ENCODE measurements at regions not wholly inside any gene's neighbourhood (a gene's known extent, or its start where the extent isn't known, plus 50 kb on each side); places are given as distances from the start of the nearest gene placed in this dataset.

DNA sequence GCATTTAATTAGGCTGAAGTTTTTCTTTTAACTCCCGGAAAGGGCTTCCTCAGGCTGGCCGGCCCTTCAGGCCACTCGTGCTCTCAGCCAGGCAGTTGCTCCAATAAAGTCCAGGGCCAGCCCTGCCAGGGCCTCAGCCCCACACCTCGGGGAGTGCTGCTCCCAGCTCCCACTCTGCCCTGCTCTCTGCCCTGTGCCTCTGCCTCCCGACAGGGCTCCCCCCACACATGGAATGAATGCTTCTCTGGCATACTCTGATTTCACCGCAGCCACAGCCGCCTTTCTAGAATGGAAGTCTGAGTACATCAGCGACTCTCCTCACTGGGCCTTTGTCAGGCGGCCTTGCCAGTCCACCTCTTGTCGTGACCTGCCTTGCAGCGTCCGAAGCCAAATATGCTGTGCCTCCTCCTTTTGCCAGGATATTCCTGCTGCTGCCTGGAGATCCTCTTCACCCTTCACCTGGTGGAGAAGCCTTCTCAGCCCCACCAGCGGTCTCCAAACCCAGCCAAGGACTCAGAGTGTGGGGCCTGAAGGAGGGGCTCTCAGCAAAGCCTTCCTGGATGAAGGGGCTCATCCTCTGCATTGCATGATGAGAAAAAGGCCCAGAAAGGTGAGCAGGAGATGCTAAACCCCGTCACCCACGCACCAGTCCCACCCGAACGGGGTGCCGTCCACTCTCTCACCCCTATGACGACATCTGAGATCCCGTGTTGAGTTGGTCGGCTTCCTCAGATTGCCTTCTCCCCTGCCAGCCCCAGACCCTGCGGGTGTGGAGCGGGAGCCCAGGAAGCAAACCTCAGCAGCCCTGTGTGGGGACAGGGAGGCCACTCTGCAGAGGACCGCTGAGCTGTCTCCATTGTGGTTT lies 472.7 kb upstream of the HS6ST1 start:
- no peak for DNase-seq (ENCODE audit: low read depth)

DNA sequence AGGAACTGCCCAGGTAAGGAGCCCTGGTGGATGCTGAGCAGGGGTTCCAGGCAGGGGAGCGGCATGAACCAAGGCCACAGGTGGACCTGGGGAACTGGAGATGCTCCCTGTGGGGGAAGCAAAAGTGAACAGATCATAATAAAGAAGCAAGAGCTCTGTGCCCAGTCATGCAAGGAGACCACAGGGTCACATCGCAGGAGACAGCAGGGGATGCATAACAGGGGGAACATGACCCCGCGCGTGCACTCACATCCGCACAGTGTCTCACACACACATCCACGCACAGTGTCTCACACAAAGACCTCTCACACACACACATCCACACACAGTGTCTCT lies 473.3 kb upstream of the HS6ST1 start:
- DNase-seq (ENCODE audit: low read depth) = no peak

DNA sequence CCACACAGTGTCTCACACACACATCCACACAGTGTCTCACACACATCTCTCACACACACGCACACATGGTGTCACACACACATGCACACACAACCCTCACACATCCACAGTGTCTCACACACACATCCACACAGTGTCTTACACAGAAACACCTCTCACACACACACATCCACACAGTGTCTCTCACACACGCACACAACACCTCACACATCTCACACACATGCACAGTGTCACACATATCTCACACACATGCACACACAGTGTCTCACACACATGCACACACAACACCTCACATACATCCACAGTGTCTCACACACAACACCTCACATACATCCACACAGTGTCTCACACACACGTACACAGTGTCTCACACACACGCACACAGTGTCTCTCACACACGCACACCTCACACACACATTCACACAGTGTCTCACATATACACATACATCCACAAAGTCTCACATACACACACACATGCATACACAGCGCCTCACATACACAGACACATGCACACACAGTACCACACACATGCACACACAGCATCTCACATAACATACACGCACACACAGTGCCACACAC lies 473.9 kb upstream of the HS6ST1 start:
- no peak for DNase-seq (ENCODE audit: low read depth)

DNA sequence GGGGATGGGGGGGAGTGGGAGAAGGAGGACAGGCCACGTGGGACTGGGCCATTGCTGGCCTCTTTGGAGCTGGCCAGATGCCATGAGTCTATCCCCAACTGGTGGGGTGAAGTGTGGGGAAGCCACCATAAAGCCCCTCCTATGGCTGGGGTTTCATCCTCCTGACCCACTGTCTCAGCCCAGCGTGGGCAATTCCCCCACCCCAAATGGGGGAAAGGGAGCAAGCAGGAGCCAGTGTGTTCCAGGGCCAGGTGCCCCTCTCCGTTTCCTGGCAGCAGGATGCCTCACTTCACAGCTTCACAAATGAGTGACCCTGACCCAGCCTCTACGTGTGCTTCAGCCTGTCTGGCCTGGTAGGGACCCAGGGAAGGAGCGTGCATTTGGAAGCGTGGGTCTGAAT lies 474.7 kb upstream of the HS6ST1 start:
- no peak for DNase-seq (ENCODE audit: low read depth)

DNA sequence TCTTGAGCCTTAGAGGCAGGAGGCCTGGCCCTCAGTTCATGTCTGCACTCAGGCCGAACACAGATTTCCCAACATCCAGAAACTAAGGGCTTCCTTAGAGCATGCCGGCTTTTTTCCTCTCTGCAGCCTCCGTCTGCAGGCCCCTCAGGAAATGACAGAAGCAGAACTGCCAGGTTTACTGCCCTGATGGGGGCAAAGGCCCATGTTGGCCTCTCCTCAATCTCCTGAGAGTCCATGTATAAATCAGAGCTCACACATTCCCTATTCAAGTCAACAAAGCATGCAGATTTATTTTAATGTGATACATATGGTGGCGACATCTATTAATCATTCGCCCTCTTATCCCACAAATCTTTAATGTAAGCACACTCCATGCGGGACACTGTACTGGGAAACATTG lies 475.6 kb upstream of the HS6ST1 start:
- DNase-seq (ENCODE audit: low read depth) = no peak

DNA sequence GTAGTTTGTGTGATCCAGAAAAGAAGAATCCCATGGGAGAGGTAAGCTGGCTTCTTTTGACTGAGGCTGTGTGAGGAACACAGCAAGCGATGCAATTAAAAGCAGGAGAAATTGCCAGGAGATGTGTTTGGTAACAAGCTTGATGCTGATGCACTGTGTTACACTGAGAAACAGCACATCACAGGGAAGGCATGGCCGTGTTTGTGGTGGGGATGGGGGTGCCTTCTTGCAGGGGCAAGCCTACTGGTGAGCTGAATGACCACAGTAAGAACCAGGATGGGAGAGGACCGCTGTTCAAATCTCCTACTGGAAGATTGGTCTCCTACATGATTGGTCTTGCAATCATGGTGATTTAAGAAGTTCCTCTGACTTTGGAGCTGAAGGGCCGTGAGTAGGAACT lies 477.7 kb upstream of the HS6ST1 start:
- DNase-seq (ENCODE audit: low read depth) = no peak

DNA sequence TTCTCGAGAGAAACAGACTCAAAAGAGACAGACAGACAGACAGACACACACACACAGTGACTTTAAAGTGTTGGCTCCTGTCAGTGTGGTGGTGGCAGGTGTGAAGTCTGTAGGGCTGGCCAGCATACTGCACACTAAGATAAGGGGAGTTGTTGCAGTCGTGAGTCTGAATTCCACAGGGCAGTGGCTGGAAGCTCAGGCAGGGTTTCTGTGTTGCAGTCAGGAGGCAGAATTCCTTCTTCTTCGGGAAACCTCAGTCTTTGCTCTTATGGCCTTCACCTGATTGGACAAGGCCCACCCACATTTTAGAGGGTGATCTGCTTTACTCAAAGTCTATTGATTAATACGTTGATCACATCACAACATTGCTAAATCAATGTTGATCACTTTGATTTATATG lies 478.4 kb upstream of the HS6ST1 start:
- no peak for DNase-seq (ENCODE audit: low read depth)

DNA sequence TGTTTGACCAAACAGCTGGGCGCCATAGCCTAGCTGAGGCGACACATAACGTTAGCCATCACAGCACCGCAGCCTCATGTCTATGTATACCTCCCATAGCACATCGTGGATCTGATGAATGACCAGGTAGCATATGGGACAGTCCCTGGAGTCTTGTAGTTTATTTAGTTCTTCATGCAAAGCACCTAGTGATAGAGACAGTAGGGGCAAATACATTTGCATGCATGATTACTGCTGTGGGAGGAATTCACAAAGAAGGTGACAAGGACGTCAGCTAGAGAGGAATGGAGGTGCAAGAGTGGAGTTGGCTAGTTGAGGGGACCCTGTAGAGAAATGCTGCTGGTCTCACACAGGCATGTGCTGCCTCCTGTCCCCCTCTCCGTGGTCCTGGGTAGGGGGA lies 478.9 kb upstream of the HS6ST1 start:
- DNase-seq (ENCODE audit: low read depth) = no peak

DNA sequence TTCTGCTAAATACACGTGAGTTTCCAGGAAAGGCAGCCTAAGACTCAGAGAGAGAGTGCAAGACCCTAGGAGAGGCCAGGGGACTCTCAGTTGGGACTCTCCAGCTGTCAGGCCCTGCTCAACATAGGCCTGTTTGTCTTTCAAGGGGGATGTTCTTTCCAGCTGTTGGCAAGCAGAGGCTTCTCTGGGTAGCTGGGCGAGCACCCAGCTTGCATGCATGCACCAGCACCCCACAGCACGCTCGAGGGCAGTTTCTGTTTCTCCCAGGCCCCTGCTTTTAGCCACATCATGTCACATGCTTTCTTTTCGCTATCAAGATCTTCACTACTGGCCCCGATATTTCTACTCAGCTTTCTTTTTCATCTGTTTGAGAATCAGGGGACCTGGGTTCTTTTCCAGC lies 479.3 kb upstream of the HS6ST1 start:
- DNase-seq (ENCODE audit: low read depth) = no peak

DNA sequence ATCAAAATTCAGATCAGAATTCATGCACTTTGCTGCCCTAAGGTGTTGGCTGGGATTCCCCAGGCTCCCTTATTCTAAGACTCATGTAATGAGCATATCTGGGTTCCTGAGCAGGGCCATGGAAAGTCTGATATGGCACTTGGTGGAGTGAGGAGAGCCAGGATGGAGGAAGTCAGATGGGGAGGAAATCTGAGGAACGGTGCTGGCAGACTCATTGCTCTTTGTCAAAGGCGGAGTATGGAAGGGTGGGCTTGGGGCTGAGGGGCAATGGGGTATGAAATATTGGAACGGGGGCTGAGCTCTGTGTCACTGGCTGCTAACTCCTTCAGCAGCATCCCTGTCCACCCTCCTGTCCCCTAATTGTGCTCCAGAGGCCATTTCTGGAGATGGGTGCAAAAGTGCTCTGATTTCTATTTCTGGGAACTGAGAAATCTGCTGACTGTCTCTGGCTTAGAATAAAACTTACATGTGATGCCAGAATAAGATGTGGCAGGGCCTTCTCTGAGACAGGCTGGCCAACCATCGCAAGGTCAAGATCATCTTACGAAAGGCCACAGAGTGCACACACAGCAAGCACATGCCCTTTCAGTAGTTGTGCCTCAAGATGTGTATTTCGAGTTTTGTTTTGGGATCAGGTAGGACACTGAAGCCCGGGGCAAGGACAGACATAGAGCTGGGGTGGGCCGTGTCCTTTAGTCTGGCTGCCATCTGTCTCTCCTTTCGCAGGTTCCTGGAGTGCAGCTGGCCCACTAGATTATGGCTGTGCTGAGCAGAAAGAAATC lies 480.0 kb upstream of the HS6ST1 start:
- DNase-seq (ENCODE audit: low read depth) = no peak

DNA sequence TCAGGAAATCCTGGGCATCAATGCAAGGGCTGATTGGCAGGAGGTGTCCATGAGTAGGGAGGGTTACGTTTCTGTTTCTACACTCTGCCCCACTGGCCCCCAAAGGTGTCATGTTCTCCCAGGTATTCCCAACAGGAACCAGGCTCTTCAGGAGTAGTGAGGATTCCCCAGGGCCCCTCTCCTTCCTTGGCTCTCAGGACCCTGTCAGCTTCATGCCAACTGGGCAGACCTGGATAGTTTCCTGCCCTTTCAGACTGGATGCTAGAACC lies 480.6 kb upstream of the HS6ST1 start:
- no peak for DNase-seq (ENCODE audit: low read depth)

DNA sequence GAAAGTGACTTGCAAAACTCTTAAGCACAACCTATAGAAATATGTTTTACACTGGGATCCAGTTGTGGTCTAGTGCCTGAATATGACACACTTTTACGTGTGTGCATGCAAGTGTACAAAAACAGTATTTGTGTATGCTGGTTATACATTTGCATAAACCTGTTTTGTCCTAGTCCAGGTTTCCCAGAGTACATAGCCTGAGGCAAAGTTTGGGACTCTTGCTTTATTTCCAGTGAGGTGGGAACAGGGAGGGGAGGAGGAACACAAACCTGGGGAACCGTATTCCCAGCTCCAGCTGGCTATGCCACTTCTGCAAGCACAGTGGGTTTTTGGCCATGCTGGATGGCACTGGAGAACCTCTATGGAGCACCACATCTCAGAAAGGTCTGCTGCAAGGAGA lies 481.1 kb upstream of the HS6ST1 start:
- DNase-seq (ENCODE audit: low read depth) = no peak

DNA sequence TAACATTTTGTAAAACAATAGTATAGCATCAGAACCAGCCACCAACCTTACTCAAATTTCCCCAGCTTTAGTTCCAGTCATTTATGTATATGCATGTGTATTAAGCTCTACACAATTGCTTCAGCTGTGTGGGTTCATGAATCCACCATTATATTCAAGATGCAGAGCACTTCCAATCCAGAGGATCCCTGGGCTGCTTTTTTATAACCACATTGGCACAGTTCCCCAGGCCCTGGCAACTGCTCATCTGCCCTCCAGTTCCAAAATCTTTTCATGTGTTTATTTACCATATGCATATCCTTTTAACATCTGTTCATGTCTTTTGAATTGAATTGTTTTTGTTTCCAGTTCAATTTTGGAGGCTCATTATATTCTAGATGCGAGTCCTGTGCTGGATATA lies 482.9 kb upstream of the HS6ST1 start:
- DNase-seq (ENCODE audit: low read depth) = no peak

DNA sequence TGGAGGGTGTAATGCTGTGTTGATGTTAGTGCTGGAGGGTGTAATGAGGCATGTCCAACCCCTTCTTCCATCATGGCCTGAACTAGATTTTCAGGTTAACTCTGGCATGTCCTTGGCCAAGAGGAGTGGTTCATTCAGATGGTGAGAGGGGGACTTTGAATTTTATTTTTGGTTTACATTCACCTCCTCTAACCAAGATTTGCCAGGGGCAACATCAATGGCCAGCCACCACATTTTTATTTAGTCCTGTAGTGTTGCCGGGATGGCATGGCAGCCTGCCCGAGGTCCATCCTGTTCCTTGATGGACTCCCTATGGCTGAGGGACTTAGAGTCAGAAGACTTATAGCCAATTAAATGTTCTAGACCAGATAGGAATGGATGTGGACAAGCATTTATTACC lies 484.6 kb upstream of the HS6ST1 start:
- no peak for DNase-seq (ENCODE audit: low read depth)

DNA sequence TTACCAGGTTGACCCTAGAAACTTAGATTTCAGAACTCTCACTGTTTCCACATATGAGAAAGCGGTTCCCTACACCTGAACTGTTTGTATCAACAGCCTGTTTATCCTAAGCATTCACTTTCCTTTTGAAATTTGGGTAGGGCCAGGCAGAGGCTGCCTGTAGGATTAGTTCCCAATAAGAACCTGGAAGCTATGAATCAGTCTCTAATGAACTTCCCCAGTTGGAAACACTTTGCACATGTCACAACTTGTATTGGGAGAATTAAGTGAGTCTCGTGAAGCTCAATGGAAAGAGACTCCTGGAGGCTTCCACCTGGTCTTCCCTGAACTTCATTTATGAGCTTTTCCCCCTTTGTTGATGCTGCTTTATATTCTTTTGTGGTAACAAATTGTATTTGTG lies 486.6 kb upstream of the HS6ST1 start:
- DNase-seq (ENCODE audit: low read depth) = no peak

DNA sequence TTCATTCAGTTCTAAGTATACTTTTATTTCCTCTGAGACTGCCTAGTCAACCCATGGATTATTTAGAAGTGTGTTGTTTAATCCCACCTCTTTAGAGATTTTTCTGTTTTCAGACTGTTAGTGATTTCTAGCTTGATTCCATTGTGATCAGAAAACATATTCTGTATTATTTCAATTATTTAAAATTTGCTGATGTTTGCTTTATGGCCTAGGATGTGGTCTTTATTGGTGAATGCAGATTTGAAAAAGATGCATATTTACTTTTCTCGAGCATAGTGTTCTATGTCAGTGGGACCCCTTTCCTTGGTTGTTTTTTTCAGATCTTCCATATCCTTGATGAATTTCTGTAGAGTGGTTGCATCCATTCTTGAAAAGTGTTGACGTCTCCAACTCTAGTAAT lies 487.2 kb upstream of the HS6ST1 start:
- no peak for DNase-seq (ENCODE audit: low read depth)

DNA sequence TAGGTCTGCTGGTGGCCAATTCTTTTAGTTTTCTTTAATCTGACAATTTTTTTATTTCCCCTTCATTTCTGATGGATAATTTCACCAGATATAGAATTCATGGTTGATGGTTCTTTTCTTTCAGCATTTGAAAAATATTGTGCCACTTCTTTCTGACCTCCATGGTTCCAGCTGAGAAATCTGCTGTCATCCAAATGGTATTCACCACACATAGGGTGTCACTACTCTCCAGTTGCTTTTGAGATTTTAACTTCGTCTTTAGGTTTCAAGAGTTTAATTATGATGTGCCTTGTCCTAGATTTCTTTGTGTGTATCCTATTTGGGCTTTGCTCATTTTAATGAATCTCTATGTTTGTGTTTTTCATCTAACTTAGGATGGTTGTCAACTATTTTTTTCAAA lies 488.6 kb upstream of the HS6ST1 start:
- no peak for DNase-seq (ENCODE audit: low read depth)

DNA sequence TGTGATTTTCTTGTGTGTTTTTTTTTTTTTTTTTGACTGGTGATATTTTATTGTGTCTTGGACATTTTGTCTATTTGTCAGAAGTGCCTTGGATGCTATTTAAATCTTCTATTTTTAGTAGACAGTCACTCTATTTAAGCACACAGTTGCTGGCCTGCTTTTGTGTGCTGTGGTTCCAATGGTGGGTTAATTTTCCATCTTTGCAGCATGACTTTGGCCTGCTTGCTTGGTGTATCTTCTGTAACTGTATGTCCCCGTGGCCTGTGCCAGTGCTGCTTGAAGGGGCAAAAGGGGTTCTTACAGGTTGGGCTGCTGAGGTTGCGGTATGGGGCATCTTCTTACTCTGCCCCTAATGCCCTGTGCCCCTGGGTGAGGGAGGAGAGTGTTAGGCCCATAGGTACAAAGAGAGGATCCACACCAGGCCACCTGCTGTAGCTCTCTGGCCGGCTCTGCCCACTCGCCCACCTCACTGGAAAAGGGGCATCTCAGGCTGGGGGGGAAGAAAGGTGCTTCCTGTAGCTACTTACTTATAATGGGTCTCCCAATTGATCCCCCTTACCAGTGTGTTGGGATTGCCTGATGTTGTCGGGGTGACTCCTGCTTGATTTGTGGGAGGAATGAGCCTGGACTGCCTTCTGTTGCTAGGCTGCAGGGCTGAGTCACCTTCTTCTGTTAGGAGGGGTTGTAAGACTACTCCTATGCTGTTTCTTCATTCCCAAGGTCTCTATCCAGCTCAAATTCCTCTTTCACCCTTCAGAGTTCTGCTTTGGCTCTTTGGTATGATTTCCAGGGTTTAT lies 490.0 kb upstream of the HS6ST1 start:
- no peak for DNase-seq (ENCODE audit: low read depth)

DNA sequence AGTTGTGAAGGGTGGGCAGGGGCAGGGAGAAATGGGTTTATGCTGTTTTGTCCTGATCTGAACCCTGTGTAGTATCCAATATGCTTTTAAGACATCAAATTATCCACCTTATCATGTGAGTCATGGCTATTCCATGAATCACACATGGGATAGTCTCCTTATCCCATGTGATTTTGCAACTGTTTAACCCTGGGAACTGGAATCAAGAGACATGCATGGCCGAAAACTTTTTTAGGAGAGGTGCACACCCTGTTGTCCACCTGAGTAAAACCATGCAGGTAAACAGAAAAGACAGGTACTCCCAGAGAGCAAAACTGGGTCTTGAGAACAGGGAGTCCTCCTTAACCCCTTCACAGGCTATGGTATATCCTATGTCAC lies 490.6 kb upstream of the HS6ST1 start:
- DNase-seq (ENCODE audit: low read depth) = no peak

DNA sequence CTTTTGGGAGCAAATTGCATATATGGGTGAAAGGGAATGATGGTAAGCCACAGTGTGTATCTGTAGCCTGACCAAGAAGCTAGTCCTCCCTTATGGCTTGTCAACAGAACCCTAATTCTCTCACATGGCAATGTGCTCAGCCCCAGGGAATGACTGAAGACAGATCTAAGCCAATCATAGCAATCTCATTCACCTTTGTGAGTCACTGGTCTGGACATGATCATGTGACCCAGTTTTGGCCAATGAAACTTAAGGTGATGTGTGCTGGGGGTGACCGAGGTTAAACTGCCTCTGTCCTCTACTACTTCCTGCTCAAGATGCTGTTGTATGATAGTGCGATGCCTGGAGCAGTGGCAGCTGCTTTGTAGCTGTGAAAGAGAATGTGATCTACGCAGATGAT lies 491.2 kb upstream of the HS6ST1 start:
- DNase-seq (ENCODE audit: low read depth) = no peak

DNA sequence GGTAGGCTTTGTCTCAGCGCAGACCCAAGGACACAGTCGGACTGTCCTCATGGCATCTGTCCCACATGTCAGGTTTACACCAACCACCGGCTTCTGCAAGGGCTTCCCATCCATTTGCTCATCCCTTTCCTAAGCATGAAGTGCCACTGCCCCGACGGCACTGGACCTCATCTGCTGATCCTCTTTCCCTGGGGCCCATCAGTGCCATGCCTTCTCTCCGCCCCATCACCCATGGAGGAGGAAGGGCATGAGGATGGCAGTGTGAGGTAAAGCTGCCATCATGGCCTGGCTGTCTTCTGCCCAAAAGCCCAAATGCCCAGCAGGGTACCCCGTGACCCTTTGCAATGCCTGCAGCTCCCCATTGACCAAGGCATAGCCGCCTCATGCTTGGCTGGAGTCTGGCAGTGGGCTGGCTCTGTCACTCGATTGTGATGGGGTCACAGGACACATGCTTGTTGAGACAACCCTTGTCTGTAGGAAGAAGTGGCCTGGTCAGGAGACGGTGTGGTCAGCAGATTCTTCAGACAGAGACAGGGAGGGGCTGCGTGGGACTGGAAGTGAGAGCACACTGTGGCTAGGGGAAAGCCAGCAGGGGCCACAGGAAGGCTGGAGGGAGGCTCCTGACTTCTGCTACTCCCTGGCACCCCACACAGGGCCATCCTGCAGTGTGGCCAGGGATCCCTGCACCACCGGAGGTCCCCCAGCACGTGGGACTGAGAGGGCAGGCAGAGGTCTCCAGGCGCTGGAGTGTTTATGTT lies 493.7 kb upstream of the HS6ST1 start:
- DNase-seq (ENCODE audit: low read depth) = no peak

DNA sequence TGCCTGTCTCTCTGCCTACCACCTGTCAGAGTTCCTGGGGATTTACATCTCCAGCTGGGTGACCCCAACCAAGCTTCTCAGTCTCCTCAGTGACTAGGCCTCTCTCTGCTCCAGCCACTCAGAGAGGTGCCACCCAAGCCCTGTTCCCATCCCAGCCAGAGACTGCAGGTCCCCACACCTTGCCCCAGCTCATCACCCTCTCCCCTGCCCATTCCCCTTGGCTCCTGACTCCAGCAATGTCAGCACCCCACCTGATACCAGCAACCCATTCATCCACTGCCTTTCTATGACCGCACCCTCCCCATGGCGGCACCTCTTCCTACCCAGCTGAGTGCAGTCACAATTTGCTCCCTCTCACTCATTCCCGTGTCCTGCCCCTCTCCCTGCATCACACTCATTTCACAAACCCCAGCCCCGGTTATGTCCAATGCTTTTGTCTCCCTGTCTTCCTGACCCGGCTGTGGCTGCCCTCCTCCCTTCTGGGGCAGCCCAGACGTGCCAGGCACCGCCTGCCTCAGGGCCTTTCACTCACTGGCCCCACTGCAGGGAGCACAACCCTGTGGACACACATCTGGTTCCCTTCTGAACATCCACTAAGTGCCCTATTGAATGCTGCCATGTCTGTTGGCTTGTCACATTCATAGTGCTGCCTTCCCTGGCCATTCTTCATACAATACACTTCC lies 494.8 kb upstream of the HS6ST1 start:
- no peak for DNase-seq (ENCODE audit: low read depth)
